ENCODE measurements at regions not wholly inside any gene's neighbourhood (a gene's known extent, or its start where the extent isn't known, plus 50 kb on each side); places are given as distances from the start of the nearest gene placed in this dataset.
A peak's percentile ranks its signal among the peaks of the same experiment; 100 is the strongest.
"Not testable (repeated sequence)": the region's sequence is repeated elsewhere in the genome, so short reads cannot be mapped to it uniquely, and the experiment has no call there.

- no peak overlapping the region for H3K4me3 ChIP-seq (ENCODE audit: control insufficient read depth, low read depth, low read length)
- TF ChIP-seq CTCF (conservative IDR thresholded peaks at IDR 0.05; ENCODE audit: control insufficient read depth, insufficient read depth, low read depth, low read length) = no peak
- DNase-seq (ENCODE audit: low read depth) = no peak
Measured at GRCh38 chr9:16063241-16063591, 510.4 kb downstream of the CCDC171 start.

GRCh38 chr9:16064771-16065170 lies 511.9 kb downstream of the CCDC171 start:
- DNase-seq (ENCODE audit: low read depth) = no peak
- TF ChIP-seq CTCF (conservative IDR thresholded peaks at IDR 0.05; ENCODE audit: control insufficient read depth, insufficient read depth, low read depth, low read length) = no peak
- no peak overlapping the region for H3K4me3 ChIP-seq (ENCODE audit: control insufficient read depth, low read depth, low read length)

- H3K4me3 ChIP-seq (ENCODE audit: control insufficient read depth, low read depth, low read length); DNase-seq (ENCODE audit: low read depth): not testable (repeated sequence)
Measured at GRCh38 chr9:16066201-16066600, 513.4 kb downstream of the CCDC171 start.

- no peak for TF ChIP-seq CTCF (conservative IDR thresholded peaks at IDR 0.05; ENCODE audit: control insufficient read depth, insufficient read depth, low read depth, low read length)
- H3K4me3 ChIP-seq (ENCODE audit: control insufficient read depth, low read depth, low read length) = no peak overlapping the region
- no peak for DNase-seq (ENCODE audit: low read depth)
Measured at GRCh38 chr9:16068476-16068875, 515.6 kb downstream of the CCDC171 start.

DNA sequence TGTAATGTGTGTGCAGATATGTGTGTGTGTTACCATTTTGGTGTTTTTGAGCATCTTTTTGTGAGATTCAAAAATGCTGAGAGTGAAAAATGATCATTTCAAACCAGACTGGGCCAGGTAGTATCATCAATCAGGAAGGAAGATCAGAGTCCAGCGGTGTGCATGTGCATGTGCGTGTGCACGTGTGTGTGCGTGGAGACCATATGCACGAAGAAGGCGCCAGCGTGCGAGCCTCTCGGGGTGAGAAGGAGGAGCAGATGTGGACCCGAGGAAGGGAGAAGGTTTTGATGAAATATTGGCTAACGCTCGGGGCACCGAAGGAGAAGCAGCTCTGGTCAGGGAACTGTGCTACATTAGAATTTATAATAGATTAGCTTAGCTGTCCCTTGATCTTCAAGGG lies 516.4 kb downstream of the CCDC171 start:
- no peak overlapping the region for H3K4me3 ChIP-seq (ENCODE audit: control insufficient read depth, low read depth, low read length)
- no peak for TF ChIP-seq CTCF (conservative IDR thresholded peaks at IDR 0.05; ENCODE audit: control insufficient read depth, insufficient read depth, low read depth, low read length)

GRCh38 chr9:16069671-16070454 lies 517.0 kb downstream of the CCDC171 start:
- TF ChIP-seq CTCF (conservative IDR thresholded peaks at IDR 0.05; ENCODE audit: control insufficient read depth, insufficient read depth, low read depth, low read length) = no peak
- H3K4me3 ChIP-seq (ENCODE audit: control insufficient read depth, low read depth, low read length) = no peak overlapping the region
- peak; percentile 92 for DNase-seq (ENCODE audit: low read depth)

More for the DNA sequence above, 516.4 kb downstream of the CCDC171 start:
- DNase-seq (ENCODE audit: low read depth) = no peak

DNA sequence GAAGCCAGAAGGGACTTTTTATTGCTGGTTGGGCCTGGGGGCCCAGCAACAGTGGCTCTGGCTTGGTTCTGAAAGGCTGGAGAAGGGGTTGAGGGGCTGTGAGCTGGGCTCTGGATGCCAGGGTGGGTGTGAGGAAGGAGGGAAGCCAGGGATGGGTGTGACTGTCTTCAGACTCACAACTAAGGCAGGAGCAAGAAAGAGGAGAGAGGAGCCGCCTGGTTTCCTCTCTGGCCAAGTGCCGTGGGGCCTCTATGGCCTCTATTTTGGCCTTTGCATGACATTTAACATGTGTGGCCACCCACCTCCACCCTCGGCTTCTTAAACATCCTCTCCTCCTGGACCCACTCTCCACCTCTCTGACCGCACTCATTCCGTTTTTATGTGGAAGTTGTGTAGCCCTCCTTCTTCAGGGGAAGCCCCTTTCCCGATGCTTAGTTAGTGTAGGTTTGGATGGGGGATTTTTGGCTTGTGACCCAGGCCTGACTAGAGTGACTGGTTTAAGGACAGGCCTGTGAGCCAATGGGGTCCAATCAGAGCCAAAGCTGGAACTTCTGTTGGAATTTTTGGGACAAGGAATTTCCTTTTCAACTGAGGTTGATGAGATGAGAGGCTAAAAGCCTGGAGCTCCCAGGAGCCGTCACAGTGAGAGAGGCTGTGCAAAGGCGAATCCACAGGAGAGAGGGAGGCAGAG lies 517.8 kb downstream of the CCDC171 start:
- no peak for TF ChIP-seq CTCF (conservative IDR thresholded peaks at IDR 0.05; ENCODE audit: control insufficient read depth, insufficient read depth, low read depth, low read length)
- H3K4me3 ChIP-seq (ENCODE audit: control insufficient read depth, low read depth, low read length) = no peak overlapping the region
- DNase-seq (ENCODE audit: low read depth) = no peak
